Kidney (tissue), 13 donors: ENCODE measurements at regions not wholly inside any gene's neighbourhood (a gene's known extent, or its start where the extent isn't known, plus 50 kb on each side); places are given as distances from the start of the nearest gene placed in this dataset.

Experiments used
- DNase-seq, 5 donors: peaks; one replicate each; pipeline ENCODE4 v3.0.0-alpha.2; 2013 to 2020
- FAIRE-seq: peaks from 2 replicates; lab custom pipeline; 2012; peaks lifted over from hg19 to GRCh38; lab: Jason Lieb, UNC
- H3K27ac ChIP-seq, 2 donors: one replicate each; pipeline ENCODE4 v1.7.0; 2013; ENCODE audit warnings: low read depth in 2 of 2, low read length in 2 of 2, inconsistent platforms in 1 of 2
- H3K27me3 ChIP-seq: one replicate; pipeline ENCODE4 v1.7.1; 2013; ENCODE audit warnings: low read length, inconsistent platforms; ENCODE audit not compliant: control insufficient read depth, insufficient read depth
- H3K36me3 ChIP-seq, 3 donors: one replicate each; pipeline versions ENCODE4 v1.7.0 to v1.7.1; 2013; ENCODE audit warnings: low read length in 3 of 3, control low read depth in 1 of 3, inconsistent platforms in 1 of 3; ENCODE audit not compliant: insufficient read depth in 3 of 3, control insufficient read depth in 2 of 3
- H3K4me1 ChIP-seq, 3 donors: one replicate each; pipeline versions ENCODE4 v1.7.0 to v1.7.1; 2013; ENCODE audit warnings: low read length in 3 of 3, inconsistent platforms in 1 of 3, low read depth in 1 of 3; ENCODE audit not compliant: control insufficient read depth in 2 of 3, insufficient read depth in 2 of 3
- H3K4me3 ChIP-seq, 3 donors: one replicate each; pipeline versions ENCODE4 v1.7.0 to v1.8.1; 2013; ENCODE audit warnings: low read length in 3 of 3, control low read depth in 1 of 3, inconsistent platforms in 1 of 3
- H3K9ac ChIP-seq, 3 donors: one replicate each; pipeline versions ENCODE4 v1.7.0 to v1.7.1; 2013; ENCODE audit warnings: low read length in 3 of 3, control low read depth in 1 of 3, inconsistent platforms in 1 of 3
- H3K9me3 ChIP-seq, 3 donors: one replicate each; pipeline versions ENCODE4 v1.7.0 to v1.7.1; 2013; ENCODE audit warnings: low read length in 3 of 3, control low read depth in 1 of 3, inconsistent platforms in 1 of 3; ENCODE audit not compliant: control insufficient read depth in 2 of 3, insufficient read depth in 1 of 3
- CTCF ChIP-seq: IDR thresholded peaks from 3 replicates; pipeline ENCODE4 v1.5.1; 2012; ENCODE audit warnings: mild to moderate bottlenecking, moderate library complexity, borderline replicate concordance; ENCODE audit not compliant: insufficient read depth; ENCODE audit errors: extremely low read depth
- intact Hi-C: fragments of 100-400 bp; cut with DNase I; formaldehyde crosslinking; loops from one replicate; pipeline ENCODE4 v1.11.1; 2022
- donor health status: control.
- donor health status: control.
- donor health status: control.
- donor health status: control.
- donor health status: control.
- donor health status: DM: yes; HTN: yes; CAD: no.
- donor health status: Normal renal cell carcinoma (clear cell type).

- H3K9ac ChIP-seq = no peak overlapping the region
- no peak overlapping the region for H3K4me3 ChIP-seq
- H3K36me3 ChIP-seq = no peaks in the 10 kb centered on the region
- no peaks in the 10 kb centered on the region for H3K27me3 ChIP-seq
- H3K4me1 ChIP-seq = no peaks in the 10 kb centered on the region
- DNase-seq (no peak), FAIRE-seq (no peak)
- TF ChIP-seq CTCF = no peak
- no peaks in the 10 kb centered on the region for H3K9me3 ChIP-seq
- intact Hi-C loops = no loop called here
- H3K27ac ChIP-seq = no peak overlapping the region
Measured at GRCh38 chr9:25864509-25864908, 186.3 kb upstream of the TUSC1 start.

GRCh38 chr9:25861421-25861820, 183.2 kb upstream of the TUSC1 start:
- TF ChIP-seq CTCF = no peak
- no peaks in the 10 kb centered on the region for H3K36me3 ChIP-seq
- H3K27ac ChIP-seq = no peak overlapping the region
- no peaks in the 10 kb centered on the region for H3K27me3 ChIP-seq
- H3K4me3 ChIP-seq = no peak overlapping the region
- no peaks in the 10 kb centered on the region for H3K9me3 ChIP-seq
- FAIRE-seq (no peak), DNase-seq (no peak)
- no peaks in the 10 kb centered on the region for H3K4me1 ChIP-seq
- H3K9ac ChIP-seq = no peak overlapping the region
- intact Hi-C loops = no loop called here

- intact Hi-C loops = no loop called here
- no peak overlapping the region for H3K9ac ChIP-seq
- no peak overlapping the region for H3K27ac ChIP-seq
- H3K36me3 ChIP-seq = no peaks in the 10 kb centered on the region
- H3K9me3 ChIP-seq = peaks cover 0 to 1% (median 0%) of the 10 kb centered on the region in 3 donors
- FAIRE-seq (no peak), DNase-seq (no peak)
- no peak overlapping the region for H3K4me3 ChIP-seq
- H3K4me1 ChIP-seq = no peaks in the 10 kb centered on the region
- no peak for TF ChIP-seq CTCF
- no peaks in the 10 kb centered on the region for H3K27me3 ChIP-seq
Measured at GRCh38 chr9:25857147-25857546, 178.9 kb upstream of the TUSC1 start.

- H3K9ac ChIP-seq = no peak overlapping the region
- TF ChIP-seq CTCF = no peak
- no peaks in the 10 kb centered on the region for H3K4me1 ChIP-seq
- no peaks in the 10 kb centered on the region for H3K27me3 ChIP-seq
- FAIRE-seq (no peak), DNase-seq (no peak)
- no peak overlapping the region for H3K4me3 ChIP-seq
- intact Hi-C loops = no loop called here
- H3K9me3 ChIP-seq = peaks cover 0 to 1% (median 0%) of the 10 kb centered on the region in 3 donors
- no peak overlapping the region for H3K27ac ChIP-seq
- no peaks in the 10 kb centered on the region for H3K36me3 ChIP-seq
Measured at GRCh38 chr9:25850803-25851202, 172.6 kb upstream of the TUSC1 start.
